AML-193 (cell line): ENCODE measurements at regions not wholly inside any gene's neighbourhood (a gene's known extent, or its start where the extent isn't known, plus 50 kb on each side); places are given as distances from the start of the nearest gene placed in this dataset.

Source experiments
- DNase-seq, 2 experiments: peaks; one replicate each; lab custom pipeline; 2025; lab: John Stamatoyannopoulos, UW

GRCh38 chr6:140138311-140139010, 764.0 kb upstream of the CITED2 start:
- no peak for DNase-seq

- no peak for DNase-seq
Measured at GRCh38 chr6:140134224-140134623, 759.8 kb upstream of the CITED2 start.

- DNase-seq = no peak
Measured at GRCh38 chr6:140130074-140130473, 755.6 kb upstream of the CITED2 start.

GRCh38 chr6:140124498-140124897, 750.0 kb upstream of the CITED2 start:
- no peak for DNase-seq

GRCh38 chr6:140108167-140108566, 733.7 kb upstream of the CITED2 start:
- DNase-seq = no peak

- no peak for DNase-seq
Measured at GRCh38 chr6:140107216-140107615, 732.8 kb upstream of the CITED2 start.

- DNase-seq = no peak
Measured at GRCh38 chr6:140105857-140106256, 731.4 kb upstream of the CITED2 start.

- DNase-seq = no peak
Measured at GRCh38 chr6:140105241-140105640, 730.8 kb upstream of the CITED2 start.

- DNase-seq = no peak
Measured at GRCh38 chr6:140101818-140102217, 727.4 kb upstream of the CITED2 start.

- no peak for DNase-seq
Measured at GRCh38 chr6:140101367-140101766, 726.9 kb upstream of the CITED2 start.

- DNase-seq = no peak
Measured at GRCh38 chr6:140095532-140095931, 721.1 kb upstream of the CITED2 start.

- no peak for DNase-seq
Measured at GRCh38 chr6:140091895-140092294, 717.4 kb upstream of the CITED2 start.

- no peak for DNase-seq
Measured at GRCh38 chr6:140090871-140091270, 716.4 kb upstream of the CITED2 start.

GRCh38 chr6:140083375-140083774, 708.9 kb upstream of the CITED2 start:
- DNase-seq = no peak

GRCh38 chr6:140082867-140083297, 708.4 kb upstream of the CITED2 start:
- DNase-seq = no peak

- DNase-seq = no peak
Measured at GRCh38 chr6:140079328-140079727, 704.9 kb upstream of the CITED2 start.

- DNase-seq = no peak
Measured at GRCh38 chr6:140078561-140079125, 704.2 kb upstream of the CITED2 start.

GRCh38 chr6:140077827-140078560, 703.5 kb upstream of the CITED2 start:
- no peak for DNase-seq

GRCh38 chr6:140076105-140076504, 701.7 kb upstream of the CITED2 start:
- no peak for DNase-seq

- DNase-seq = peak; percentile 9 to 14
Measured at GRCh38 chr6:140073456-140073855, 699.0 kb upstream of the CITED2 start.

- DNase-seq = no peak
Measured at GRCh38 chr6:140071601-140072062, 697.2 kb upstream of the CITED2 start.

GRCh38 chr6:140070846-140071473, 696.5 kb upstream of the CITED2 start:
- no peak for DNase-seq

GRCh38 chr6:140069576-140069975, 695.1 kb upstream of the CITED2 start:
- no peak for DNase-seq
